Stimulated activated CD4-positive, alpha-beta T cell treated with anti-CD3 and anti-CD28 coated beads, Interleukin-1b, Interleukin-23, amount 100 ng/mL, for 24 hours (primary cell): ENCODE measurements at regions not wholly inside any gene's neighbourhood (a gene's known extent, or its start where the extent isn't known, plus 50 kb on each side); places are given as distances from the start of the nearest gene placed in this dataset.

Source experiments
- DNase-seq, 4 experiments: peaks; one replicate each; pipeline ENCODE4 v3.0.0-alpha.2; 2020; ENCODE audit warnings: low read depth in 4 of 4, low spot score in 1 of 4

GRCh38 chr11:10358696-10359095, 53.8 kb downstream of the ADM start:
- DNase-seq: no peak

GRCh38 chr11:10359171-10359570, 54.3 kb downstream of the ADM start:
- DNase-seq: no peak

GRCh38 chr11:10360835-10361234, 56.0 kb downstream of the ADM start:
- no peak for DNase-seq

GRCh38 chr11:10365045-10365444, 60.2 kb downstream of the ADM start:
- DNase-seq: no peak

DNA sequence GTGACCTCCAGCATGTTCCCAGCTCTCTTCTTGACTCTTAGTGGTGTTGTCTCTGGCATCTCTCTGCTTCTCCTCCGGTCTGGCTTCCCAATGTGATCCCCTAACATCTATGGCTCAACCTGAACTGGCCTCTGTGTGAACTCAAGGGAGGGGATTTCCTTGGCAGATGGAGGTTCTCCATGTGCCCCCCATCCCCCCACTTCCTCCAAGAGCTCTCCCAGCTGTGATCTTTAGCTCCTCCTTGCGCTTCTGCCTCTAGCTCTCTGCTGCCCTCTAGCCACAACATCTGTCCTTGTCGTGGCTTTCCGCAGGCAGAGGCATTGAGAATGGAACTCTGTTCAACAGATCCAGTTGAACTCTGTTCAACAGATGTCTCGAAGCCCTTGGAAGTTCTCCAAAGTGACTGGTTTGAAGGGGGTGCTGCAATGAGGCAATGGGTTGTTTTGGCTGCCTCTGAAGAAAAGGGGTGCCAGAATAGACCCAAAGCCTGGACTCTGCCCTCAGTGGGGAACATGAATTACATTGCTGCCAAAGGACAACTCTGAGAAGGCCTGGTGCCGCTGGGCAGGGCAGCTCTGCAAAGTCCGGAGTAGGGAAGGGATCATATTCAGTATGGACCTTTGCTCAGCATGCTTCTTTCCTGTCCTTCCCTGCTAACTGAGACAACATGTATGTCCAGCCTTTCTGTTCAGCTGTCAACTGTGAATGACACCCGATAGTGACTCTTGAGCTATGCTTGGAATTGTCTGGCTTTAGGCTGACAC, 61.9 kb downstream of the ADM start:
- peak; percentile 34 to 59 (median 47) for DNase-seq

DNA sequence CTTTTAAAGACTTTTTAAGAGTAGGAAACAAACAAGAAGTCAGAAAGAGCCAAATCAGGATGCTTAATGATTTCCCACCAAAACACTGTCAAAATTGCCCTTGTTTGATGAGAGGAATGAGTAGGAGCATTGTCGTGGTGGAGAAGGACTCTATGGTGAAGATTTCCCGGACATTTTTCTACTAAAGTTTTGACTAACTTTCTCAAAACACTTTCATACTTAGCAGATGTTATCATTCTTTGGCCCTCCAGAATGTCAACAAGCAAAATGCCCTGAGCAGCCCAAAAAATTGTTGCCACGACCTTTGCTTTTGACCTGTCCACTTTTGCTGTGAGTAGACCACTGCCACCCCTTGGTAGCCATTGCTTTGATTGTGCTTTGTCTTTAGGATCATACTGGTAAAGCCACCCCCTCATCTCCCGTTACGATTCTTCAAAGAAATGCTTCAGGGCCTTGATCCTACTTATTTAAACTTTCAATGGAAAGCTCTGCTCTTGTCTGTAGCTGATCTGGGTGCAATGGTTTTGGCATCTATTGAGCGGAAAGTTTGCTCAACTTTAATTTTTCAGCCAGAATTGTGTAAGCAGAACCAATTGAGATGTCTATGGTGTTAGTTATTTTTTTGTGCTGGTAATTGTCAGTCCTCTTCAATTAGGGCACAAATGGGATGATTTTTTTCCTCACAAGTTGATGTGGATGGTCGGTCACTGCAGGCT, 67.2 kb downstream of the ADM start:
- no peak for DNase-seq

- DNase-seq: no peak
Measured at GRCh38 chr11:10373340-10373739, 68.5 kb downstream of the ADM start.

- DNase-seq: no peak
Measured at GRCh38 chr11:10373929-10374328, 69.1 kb downstream of the ADM start.

- no peak for DNase-seq
Measured at GRCh38 chr11:10374386-10374785, 69.5 kb downstream of the ADM start.

GRCh38 chr11:10375280-10375971, 70.6 kb downstream of the ADM start:
- no peak for DNase-seq

DNA sequence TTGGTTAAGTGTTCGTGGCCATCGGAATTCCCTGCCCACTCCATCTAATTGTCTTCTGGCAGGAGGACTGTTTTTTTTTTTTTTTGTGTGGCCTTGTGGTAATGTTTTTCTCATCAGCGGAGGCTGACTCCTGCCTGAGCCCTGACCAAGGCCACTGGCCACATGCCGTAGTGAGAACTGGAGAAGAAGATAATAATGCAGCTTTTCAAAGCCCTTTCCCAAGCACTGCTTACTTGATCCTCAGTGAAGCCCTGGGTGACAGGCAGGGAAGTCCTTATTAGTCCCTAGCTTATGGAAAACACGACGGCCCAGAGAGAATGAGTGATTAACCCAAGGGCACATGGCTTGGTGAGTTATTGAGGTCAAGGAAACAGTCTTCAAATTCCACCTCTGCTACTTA, 71.2 kb downstream of the ADM start:
- no peak for DNase-seq

DNA sequence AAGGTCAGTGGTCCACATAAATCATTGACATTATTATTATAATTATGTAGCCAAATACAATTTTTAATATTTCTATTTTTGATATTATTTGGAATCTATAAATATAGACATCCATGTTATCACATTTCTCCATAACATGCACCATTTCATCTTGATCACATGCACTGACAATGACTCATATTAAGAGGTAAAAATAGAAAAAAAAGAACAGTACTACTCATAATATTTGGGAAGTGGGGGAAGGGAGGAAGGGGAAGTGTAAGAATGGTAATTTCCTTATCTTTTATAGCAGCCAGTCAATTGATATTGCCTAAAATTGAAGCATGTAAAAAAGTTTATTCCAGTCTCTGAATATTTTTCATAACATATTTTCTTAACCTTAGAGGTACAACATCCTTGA, 72.3 kb downstream of the ADM start:
- no peak for DNase-seq

- no peak for DNase-seq
Measured at GRCh38 chr11:10378362-10378761, 73.5 kb downstream of the ADM start.

DNA sequence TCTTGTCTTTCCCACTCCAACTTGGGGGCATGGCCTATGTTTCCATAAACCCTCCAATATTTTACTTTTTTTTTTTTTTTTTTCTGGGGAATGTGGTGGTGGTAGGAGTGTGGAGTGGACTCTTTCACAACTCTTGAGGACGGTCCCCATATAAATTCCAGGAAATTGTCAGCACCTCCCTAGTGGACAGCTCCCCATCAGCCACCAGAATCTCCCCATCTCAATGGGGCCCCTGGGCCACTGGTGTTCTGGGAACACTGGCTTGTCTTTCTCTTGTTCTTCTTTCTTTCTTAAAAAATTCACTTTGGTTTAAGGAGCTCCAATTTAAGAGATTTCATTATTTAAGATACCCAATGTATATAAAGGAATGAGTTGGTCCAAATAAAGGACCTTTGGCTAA, 74.1 kb downstream of the ADM start:
- DNase-seq: no peak

GRCh38 chr11:10379426-10379825, 74.6 kb downstream of the ADM start:
- DNase-seq: no peak

GRCh38 chr11:10379871-10380568, 75.0 kb upstream of the AMPD3 start:
- no peak for DNase-seq

DNA sequence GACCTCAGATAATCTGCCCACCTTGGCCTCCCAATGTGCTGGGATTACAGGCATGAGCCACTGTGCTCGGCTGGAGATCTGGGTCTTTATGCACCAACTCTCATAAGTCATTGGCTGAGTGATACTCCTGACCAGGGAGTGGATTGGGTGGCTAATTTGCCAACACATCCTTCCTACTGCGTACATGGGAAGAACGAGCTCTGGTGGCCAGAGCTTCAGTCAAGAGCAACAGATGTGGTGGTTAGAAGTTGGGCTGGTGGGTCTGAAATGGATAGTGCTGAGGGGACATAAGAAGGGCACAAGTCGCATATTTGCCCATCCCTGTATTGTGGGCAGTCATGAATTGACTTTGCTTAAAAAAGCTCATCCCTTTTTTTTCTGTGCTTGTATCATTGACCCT, 74.1 kb upstream of the AMPD3 start:
- no peak for DNase-seq

DNA sequence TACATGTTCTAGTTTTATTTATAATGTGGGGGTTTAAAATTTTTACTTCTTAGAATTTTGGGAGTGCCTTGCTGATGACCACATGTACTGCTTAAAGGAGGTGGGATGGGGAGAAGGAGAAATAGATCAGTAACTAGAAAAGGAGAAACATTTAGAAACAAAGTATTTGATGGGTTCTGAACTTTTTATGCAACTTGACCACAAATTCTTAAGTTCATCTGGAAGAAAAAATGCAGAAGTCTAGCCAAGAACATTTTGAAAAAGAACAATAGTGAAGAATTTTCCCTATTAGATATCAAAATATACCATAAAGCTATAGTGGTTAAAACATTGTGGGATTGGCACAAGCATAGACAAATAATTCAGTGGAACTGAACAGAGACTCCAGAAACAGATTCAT, 73.3 kb upstream of the AMPD3 start:
- DNase-seq: no peak

GRCh38 chr11:10382518-10382917, 72.5 kb upstream of the AMPD3 start:
- no peak for DNase-seq

- no peak for DNase-seq
Measured at GRCh38 chr11:10385696-10386095, 69.4 kb upstream of the AMPD3 start.

GRCh38 chr11:10386361-10386760, 68.7 kb upstream of the AMPD3 start:
- no peak for DNase-seq

DNA sequence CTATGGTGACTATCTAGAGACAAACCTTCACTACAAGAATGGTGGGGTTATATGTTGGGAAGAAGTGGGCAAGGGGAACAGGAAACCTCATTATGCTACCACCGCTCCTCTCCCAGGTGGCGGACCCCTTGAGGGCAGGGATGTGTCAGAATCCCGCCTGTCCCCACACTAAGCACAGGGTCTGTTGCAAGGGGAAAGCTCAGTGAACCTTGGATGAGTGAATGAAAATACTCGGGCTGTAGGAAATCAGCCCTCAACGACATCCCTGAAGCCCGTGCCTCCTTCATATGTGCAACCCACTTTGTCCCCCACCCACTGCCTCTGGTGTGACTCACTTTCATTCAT, 68.2 kb upstream of the AMPD3 start:
- DNase-seq: no peak
